ENCODE measurements at regions not wholly inside any gene's neighbourhood (a gene's known extent, or its start where the extent isn't known, plus 50 kb on each side); places are given as distances from the start of the nearest gene placed in this dataset.

GRCh38 chr1:195158091-195158490, 1450.1 kb downstream of the KCNT2 start:
- DNase-seq: no peak

GRCh38 chr1:195153107-195153506, 1455.1 kb downstream of the KCNT2 start:
- no peak for DNase-seq

GRCh38 chr1:195150768-195151167, 1457.5 kb downstream of the KCNT2 start:
- DNase-seq: no peak

- DNase-seq: no peak
These were observed 1466.9 kb downstream of the KCNT2 start for GRCh38 chr1:195141294-195141693.

- DNase-seq: no peak
These were observed 1477.6 kb downstream of the KCNT2 start for GRCh38 chr1:195130598-195130997.

- DNase-seq: no peak
These were observed 1485.7 kb downstream of the KCNT2 start for GRCh38 chr1:195122497-195122896.

GRCh38 chr1:195113471-195113870, 1494.8 kb downstream of the KCNT2 start:
- no peak for DNase-seq

GRCh38 chr1:195105773-195106172, 1502.5 kb downstream of the KCNT2 start:
- no peak for DNase-seq

GRCh38 chr1:195105281-195105680, 1503.0 kb downstream of the KCNT2 start:
- no peak for DNase-seq

- no peak for DNase-seq
These were observed 1510.9 kb downstream of the KCNT2 start for GRCh38 chr1:195097316-195097715.

- no peak for DNase-seq
These were observed 1512.2 kb downstream of the KCNT2 start for GRCh38 chr1:195096051-195096521.

GRCh38 chr1:195085196-195085595, 1523.0 kb downstream of the KCNT2 start:
- DNase-seq: no peak

- DNase-seq: no peak
These were observed 1526.1 kb downstream of the KCNT2 start for GRCh38 chr1:195082183-195082582.

GRCh38 chr1:195076682-195077081, 1531.6 kb downstream of the KCNT2 start:
- no peak for DNase-seq

GRCh38 chr1:195075973-195076372, 1532.3 kb downstream of the KCNT2 start:
- no peak for DNase-seq

- no peak for DNase-seq
These were observed 1536.8 kb downstream of the KCNT2 start for GRCh38 chr1:195071461-195071860.

GRCh38 chr1:195065437-195065836, 1542.8 kb downstream of the KCNT2 start:
- DNase-seq: no peak

GRCh38 chr1:195064358-195064757, 1543.9 kb downstream of the KCNT2 start:
- DNase-seq: no peak

GRCh38 chr1:195054217-195054687, 1554.0 kb downstream of the KCNT2 start:
- no peak for DNase-seq

GRCh38 chr1:195053478-195053877, 1554.8 kb downstream of the KCNT2 start:
- DNase-seq: no peak

- DNase-seq: no peak
These were observed 1560.5 kb downstream of the KCNT2 start for GRCh38 chr1:195047772-195048171.

- no peak for DNase-seq
These were observed 1563.2 kb downstream of the KCNT2 start for GRCh38 chr1:195045072-195045471.

- DNase-seq: no peak
These were observed 1577.4 kb downstream of the KCNT2 start for GRCh38 chr1:195030793-195031192.

GRCh38 chr1:195026792-195027191, 1581.4 kb downstream of the KCNT2 start:
- DNase-seq: no peak

GRCh38 chr1:195019385-195019784, 1588.9 kb downstream of the KCNT2 start:
- DNase-seq: no peak

- no peak for DNase-seq
These were observed 1595.2 kb downstream of the KCNT2 start for GRCh38 chr1:195012995-195013394.

All from hematopoietic multipotent progenitor cell treated with erythropoietin and hydrocortisone succinate and interleukin-3 and kit ligand, for 6 days (in vitro differentiated cells).